NB4 (cell line): ENCODE measurements at regions not wholly inside any gene's neighbourhood (a gene's known extent, or its start where the extent isn't known, plus 50 kb on each side); places are given as distances from the start of the nearest gene placed in this dataset.

Source experiments
- DNase-seq: peaks from one replicate; pipeline ENCODE4 v3.0.0; 2010; ENCODE audit warnings: low read depth
- H3K4me3 ChIP-seq: one replicate; pipeline ENCODE4 v1.5.1; 2011; ENCODE audit warnings: mild to moderate bottlenecking, low read depth, low read length, moderate library complexity
- MYC ChIP-seq: IDR thresholded peaks from 2 replicates; pipeline ENCODE4 v1.6.1; 2011; ENCODE audit warnings: low read depth, low read length
- POLR2A ChIP-seq: IDR thresholded peaks from 2 replicates; pipeline ENCODE4 v1.6.1; 2011; ENCODE audit warnings: mild to moderate bottlenecking; ENCODE audit not compliant: insufficient read length; ENCODE audit errors: extremely low read depth
- TF ChIP-seq, protein P1 (sequence below): IDR thresholded peaks from one replicate; pipeline ENCODE4 v1.5.1; 2012; ENCODE audit warnings: low read depth, low read length
- TF ChIP-seq, protein P2 (sequence below): IDR thresholded peaks from 2 replicates; pipeline ENCODE4 v1.6.1; 2011; ENCODE audit warnings: low read depth, low read length

- TF ChIP-seq, protein P1, sequence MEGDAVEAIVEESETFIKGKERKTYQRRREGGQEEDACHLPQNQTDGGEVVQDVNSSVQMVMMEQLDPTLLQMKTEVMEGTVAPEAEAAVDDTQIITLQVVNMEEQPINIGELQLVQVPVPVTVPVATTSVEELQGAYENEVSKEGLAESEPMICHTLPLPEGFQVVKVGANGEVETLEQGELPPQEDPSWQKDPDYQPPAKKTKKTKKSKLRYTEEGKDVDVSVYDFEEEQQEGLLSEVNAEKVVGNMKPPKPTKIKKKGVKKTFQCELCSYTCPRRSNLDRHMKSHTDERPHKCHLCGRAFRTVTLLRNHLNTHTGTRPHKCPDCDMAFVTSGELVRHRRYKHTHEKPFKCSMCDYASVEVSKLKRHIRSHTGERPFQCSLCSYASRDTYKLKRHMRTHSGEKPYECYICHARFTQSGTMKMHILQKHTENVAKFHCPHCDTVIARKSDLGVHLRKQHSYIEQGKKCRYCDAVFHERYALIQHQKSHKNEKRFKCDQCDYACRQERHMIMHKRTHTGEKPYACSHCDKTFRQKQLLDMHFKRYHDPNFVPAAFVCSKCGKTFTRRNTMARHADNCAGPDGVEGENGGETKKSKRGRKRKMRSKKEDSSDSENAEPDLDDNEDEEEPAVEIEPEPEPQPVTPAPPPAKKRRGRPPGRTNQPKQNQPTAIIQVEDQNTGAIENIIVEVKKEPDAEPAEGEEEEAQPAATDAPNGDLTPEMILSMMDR: no peak
- no peak for TF ChIP-seq MYC
- DNase-seq: no peak
- H3K4me3 ChIP-seq: no peak overlapping the region
These were observed 169.8 kb upstream of the GRAMD2B start for GRCh38 chr5:126253406-126253805.

DNA sequence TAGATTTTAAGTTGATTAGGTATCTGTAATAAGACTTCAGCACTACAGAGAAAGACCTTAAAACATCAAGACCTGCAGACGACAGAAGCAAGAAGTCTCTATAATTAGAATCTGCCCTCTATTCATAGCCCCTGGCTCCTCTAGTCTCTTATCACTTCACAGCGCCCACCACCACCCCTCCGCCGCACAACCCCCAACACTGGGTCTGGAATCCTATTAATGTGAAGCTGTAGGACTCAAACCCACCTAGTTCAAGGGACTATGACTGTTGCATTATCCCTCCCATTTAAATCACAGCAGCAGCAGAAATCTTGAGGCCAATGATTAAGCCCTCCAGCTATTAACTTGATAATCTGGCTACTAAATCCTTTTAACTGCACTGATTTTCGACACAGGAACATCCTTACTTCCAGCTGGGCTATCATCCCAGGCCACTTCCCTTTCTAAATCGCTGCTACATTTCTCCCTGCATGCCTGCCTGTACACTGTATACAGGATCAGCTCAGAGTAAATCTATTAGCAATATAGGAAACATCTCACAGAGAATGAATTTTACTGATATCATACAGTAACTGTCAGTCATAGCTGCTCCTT is 159.5 kb upstream of the GRAMD2B start:
- TF ChIP-seq POLR2A: no peak
- TF ChIP-seq, protein P2, sequence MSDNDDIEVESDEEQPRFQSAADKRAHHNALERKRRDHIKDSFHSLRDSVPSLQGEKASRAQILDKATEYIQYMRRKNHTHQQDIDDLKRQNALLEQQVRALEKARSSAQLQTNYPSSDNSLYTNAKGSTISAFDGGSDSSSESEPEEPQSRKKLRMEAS: no peak
- no peak for TF ChIP-seq MYC
- TF ChIP-seq, protein P1: no peak
- H3K4me3 ChIP-seq: no peak overlapping the region
- DNase-seq: no peak

- no peak for DNase-seq
- H3K4me3 ChIP-seq: no peak overlapping the region
- TF ChIP-seq MYC (no peak), POLR2A (no peak)
- TF ChIP-seq, protein P1: no peak
- TF ChIP-seq, protein P2: no peak
These were observed 157.3 kb upstream of the GRAMD2B start for GRCh38 chr5:126265917-126266316.

DNA sequence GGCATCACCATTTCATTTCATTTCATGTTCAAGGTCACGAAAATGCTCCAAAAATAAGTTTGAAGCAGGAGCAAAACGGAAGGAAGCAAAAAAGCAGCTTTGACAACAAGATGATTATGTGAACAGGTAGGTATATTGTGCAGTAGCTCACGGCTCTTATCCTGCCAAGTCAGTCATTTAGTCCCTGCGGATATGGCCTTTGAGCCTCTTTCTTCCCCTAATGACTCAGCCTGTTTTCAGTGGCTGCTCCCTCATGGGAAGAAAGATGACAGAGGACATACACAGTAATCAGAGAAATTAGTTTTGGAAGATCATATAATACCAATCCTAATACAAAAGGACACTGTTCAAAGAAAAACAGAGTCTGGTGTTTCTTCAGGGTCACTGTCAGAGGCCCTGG is 155.8 kb upstream of the GRAMD2B start:
- DNase-seq: no peak
- H3K4me3 ChIP-seq: no peak overlapping the region
- no peak for TF ChIP-seq POLR2A
- no peak for TF ChIP-seq MYC

GRCh38 chr5:126268697-126269315 is 154.4 kb upstream of the GRAMD2B start:
- TF ChIP-seq MYC: no peak
- no peak for TF ChIP-seq POLR2A
- TF ChIP-seq, protein P2: no peak
- TF ChIP-seq, protein P1: no peak
- DNase-seq: no peak
- no peak overlapping the region for H3K4me3 ChIP-seq

DNA sequence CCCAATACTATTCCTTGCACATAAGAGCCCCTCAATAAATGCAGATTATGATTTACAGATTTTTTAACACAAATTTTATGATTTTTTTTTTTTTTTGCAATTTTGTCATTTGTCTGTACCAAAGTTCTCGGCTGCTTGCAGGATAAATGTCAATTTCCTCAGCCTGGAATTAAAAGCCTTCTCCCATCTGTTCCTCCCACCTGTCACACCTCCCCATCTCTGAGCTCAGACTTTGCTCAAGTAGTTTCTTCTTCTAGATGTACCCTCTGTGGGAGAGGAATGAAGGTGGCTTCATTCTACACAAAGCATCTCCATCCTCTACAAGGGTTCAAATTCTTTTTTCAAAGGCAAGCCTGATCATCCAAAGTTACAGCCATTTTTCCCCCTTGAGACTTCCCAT is 153.7 kb upstream of the GRAMD2B start:
- no peak for DNase-seq
- no peak for TF ChIP-seq MYC
- TF ChIP-seq, protein P1: no peak
- H3K4me3 ChIP-seq: no peak overlapping the region
